ENCODE measurements at regions not wholly inside any gene's neighbourhood (a gene's known extent, or its start where the extent isn't known, plus 50 kb on each side); places are given as distances from the start of the nearest gene placed in this dataset.

DNA sequence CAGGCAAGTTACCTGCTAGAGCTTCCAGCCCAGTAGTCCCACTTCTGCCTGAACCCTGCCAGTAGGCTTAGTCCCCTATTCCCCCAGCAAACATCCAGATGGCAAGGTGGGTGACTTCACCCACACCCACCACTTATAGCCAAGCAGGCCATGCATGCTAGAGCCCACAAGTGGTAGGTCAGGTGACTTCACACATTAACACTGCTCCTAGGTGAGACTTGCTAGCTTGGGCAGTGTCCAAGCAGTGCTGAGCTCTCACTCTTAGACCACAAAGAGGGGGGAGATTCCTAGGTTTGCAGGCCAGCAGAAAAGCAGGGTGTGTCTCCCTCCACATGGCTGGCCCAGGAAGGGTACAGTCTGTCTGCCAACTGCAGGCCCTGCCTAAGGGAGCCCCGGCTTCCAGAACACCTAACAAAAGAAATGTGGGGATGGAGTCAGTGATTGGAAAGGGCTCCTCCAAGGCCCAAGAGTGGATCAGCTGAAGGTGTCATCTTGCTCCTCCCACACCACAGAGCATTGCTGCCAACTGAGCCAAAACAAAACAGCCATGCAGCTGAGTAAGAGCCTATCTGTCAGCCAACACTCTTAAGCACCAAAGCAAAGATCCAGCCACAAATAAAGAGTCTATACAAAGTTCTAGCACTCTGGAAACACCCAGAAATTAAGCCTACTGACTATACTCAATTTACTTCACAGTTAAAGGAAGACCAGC, 158.1 kb upstream of the USP38 start:
- Mint-ChIP-seq H3K27ac (ENCODE audit: unreplicated experiment) (no peak overlapping the region), H3K27me3 (ENCODE audit: unreplicated experiment) (no peaks in the 10 kb centered on the region), H3K4me1 (ENCODE audit: low read depth, unreplicated experiment) (no peaks in the 10 kb centered on the region), H3K4me3 (ENCODE audit: unreplicated experiment) (no peak overlapping the region), H3K36me3 (ENCODE audit: unreplicated experiment) (peaks cover 6% of the 10 kb centered on the region), H3K9me3 (ENCODE audit: unreplicated experiment) (peaks cover 2% of the 10 kb centered on the region)
- DNase-seq, result no peak
- TF ChIP-seq, protein P1, sequence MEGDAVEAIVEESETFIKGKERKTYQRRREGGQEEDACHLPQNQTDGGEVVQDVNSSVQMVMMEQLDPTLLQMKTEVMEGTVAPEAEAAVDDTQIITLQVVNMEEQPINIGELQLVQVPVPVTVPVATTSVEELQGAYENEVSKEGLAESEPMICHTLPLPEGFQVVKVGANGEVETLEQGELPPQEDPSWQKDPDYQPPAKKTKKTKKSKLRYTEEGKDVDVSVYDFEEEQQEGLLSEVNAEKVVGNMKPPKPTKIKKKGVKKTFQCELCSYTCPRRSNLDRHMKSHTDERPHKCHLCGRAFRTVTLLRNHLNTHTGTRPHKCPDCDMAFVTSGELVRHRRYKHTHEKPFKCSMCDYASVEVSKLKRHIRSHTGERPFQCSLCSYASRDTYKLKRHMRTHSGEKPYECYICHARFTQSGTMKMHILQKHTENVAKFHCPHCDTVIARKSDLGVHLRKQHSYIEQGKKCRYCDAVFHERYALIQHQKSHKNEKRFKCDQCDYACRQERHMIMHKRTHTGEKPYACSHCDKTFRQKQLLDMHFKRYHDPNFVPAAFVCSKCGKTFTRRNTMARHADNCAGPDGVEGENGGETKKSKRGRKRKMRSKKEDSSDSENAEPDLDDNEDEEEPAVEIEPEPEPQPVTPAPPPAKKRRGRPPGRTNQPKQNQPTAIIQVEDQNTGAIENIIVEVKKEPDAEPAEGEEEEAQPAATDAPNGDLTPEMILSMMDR (IDR thresholded peaks at IDR 0.05; ENCODE audit: partially characterized antibody, unreplicated experiment), result no peak

DNA sequence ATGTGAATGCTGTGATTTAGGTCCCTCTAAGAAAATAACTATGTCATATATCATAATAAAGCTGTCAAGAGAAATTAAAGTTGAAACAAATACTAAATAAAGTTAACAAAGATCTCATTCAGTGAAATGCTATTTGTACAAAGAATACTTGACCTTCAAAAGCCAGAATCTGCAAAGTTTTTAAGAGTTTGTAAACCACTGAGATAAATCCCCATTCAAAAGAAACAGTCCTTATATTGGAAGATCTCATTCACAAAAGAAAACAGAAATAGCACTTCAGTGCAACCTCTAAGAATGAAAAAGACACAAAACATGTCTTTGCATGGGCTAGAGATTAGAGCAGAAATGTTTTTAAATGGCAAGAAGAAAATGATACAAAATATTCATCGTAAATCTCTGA, 149.1 kb upstream of the USP38 start:
- Mint-ChIP-seq H3K4me3 (ENCODE audit: unreplicated experiment) (no peak overlapping the region), H3K27ac (ENCODE audit: unreplicated experiment) (no peak overlapping the region), H3K36me3 (ENCODE audit: unreplicated experiment) (no peaks in the 10 kb centered on the region), H3K9me3 (ENCODE audit: unreplicated experiment) (no peaks in the 10 kb centered on the region), H3K27me3 (ENCODE audit: unreplicated experiment) (no peaks in the 10 kb centered on the region), H3K4me1 (ENCODE audit: low read depth, unreplicated experiment) (no peaks in the 10 kb centered on the region)
- TF ChIP-seq, protein P1 (IDR thresholded peaks at IDR 0.05; ENCODE audit: partially characterized antibody, unreplicated experiment), result no peak
- no peak for DNase-seq

DNA sequence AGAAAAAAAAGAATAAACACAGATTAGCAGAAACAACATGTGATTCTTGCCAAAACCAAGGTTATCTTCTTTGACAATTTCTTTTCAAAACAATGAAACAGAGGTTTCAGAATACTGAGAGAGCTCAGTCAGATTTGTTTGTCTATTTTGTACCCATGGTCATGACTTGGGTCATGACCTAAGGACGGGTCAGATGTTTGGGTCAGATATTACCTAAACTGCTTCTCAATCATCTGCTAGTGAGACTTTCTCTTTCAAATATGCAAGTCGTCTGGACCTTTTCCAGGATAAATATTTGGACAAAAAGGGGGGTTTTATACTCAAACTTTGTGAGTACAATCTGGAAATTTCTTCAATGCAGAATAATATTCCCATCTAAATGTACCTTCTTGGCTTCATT, 148.3 kb upstream of the USP38 start:
- no peaks in the 10 kb centered on the region for H3K9me3 Mint-ChIP-seq (ENCODE audit: unreplicated experiment)
- no peak overlapping the region for H3K4me3 Mint-ChIP-seq (ENCODE audit: unreplicated experiment)
- no peak overlapping the region for H3K27ac Mint-ChIP-seq (ENCODE audit: unreplicated experiment)
- no peaks in the 10 kb centered on the region for H3K4me1 Mint-ChIP-seq (ENCODE audit: low read depth, unreplicated experiment)
- no peaks in the 10 kb centered on the region for H3K36me3 Mint-ChIP-seq (ENCODE audit: unreplicated experiment)
- no peaks in the 10 kb centered on the region for H3K27me3 Mint-ChIP-seq (ENCODE audit: unreplicated experiment)
- no peak for DNase-seq
- TF ChIP-seq, protein P1 (IDR thresholded peaks at IDR 0.05; ENCODE audit: partially characterized antibody, unreplicated experiment), result no peak

DNA sequence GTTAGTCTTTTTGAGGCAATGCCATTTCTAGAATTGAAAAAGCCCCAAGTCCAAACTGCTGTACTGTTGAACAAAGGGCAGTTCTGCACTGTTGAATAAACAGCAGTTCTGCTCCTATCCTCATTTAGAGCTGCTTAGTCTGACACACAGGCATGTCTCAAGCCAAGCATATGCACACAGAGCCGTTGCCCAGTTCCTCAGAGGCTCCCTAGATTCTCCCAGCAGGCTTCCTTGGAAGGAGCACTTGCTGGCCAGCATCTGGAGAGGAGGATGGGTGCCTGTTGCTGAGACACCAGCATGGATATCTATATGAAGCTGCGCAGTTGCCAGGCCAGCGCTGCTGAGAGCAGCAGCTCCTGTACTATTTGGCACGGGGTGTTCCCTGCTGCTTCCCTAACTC, 138.3 kb upstream of the USP38 start:
- Mint-ChIP-seq H3K9me3 (ENCODE audit: unreplicated experiment) (no peaks in the 10 kb centered on the region), H3K4me3 (ENCODE audit: unreplicated experiment) (no peak overlapping the region), H3K27ac (ENCODE audit: unreplicated experiment) (no peak overlapping the region), H3K4me1 (ENCODE audit: low read depth, unreplicated experiment) (no peaks in the 10 kb centered on the region), H3K27me3 (ENCODE audit: unreplicated experiment) (no peaks in the 10 kb centered on the region), H3K36me3 (ENCODE audit: unreplicated experiment) (no peaks in the 10 kb centered on the region)
- TF ChIP-seq, protein P1 (IDR thresholded peaks at IDR 0.05; ENCODE audit: partially characterized antibody, unreplicated experiment), result no peak
- no peak for DNase-seq

DNA sequence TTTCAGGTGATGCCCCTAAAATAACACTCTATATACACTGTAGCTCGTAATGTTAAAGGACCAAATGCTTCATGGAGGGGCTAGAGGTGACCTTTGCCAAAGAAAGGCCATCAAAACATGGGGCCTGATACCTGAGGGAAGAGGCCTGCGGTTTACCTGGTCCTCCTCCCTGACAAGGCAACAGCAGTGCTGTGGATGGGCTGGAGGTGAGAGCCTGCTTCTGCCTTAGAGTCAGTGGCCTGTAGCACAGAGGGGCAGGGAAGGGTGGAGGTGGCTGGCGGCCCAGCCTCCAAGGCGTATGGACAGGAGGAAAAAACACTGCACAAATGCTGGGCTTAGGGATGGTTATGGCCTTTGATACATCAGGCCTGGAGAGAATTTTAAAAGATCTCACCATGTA, 137.8 kb upstream of the USP38 start:
- H3K9me3 Mint-ChIP-seq (ENCODE audit: unreplicated experiment), result no peaks in the 10 kb centered on the region
- DNase-seq, result no peak
- H3K36me3 Mint-ChIP-seq (ENCODE audit: unreplicated experiment), result no peaks in the 10 kb centered on the region
- no peak overlapping the region for H3K4me3 Mint-ChIP-seq (ENCODE audit: unreplicated experiment)
- H3K27me3 Mint-ChIP-seq (ENCODE audit: unreplicated experiment), result no peaks in the 10 kb centered on the region
- H3K27ac Mint-ChIP-seq (ENCODE audit: unreplicated experiment), result no peak overlapping the region
- H3K4me1 Mint-ChIP-seq (ENCODE audit: low read depth, unreplicated experiment), result no peaks in the 10 kb centered on the region
- TF ChIP-seq, protein P1 (IDR thresholded peaks at IDR 0.05; ENCODE audit: partially characterized antibody, unreplicated experiment), result no peak

All from glutamatergic neuron (in vitro differentiated cells).